A549 (cell line): ENCODE measurements at regions not wholly inside any gene's neighbourhood (a gene's known extent, or its start where the extent isn't known, plus 50 kb on each side); places are given as distances from the start of the nearest gene placed in this dataset.

ENCODE experiments used
- BHLHE40 ChIP-seq: IDR thresholded peaks from 2 replicates; pipeline ENCODE4 v1.6.1; 2012; ENCODE audit warnings: low read depth, low read length, inconsistent platforms
- CHD4 ChIP-seq: fragments of 200-600 bp; sonication (generic); IDR thresholded peaks from 2 replicates; pipeline ENCODE4 v1.6.1; 2016; ENCODE audit warnings: antibody characterized with exemption, mild to moderate bottlenecking, borderline replicate concordance
- CTCF ChIP-seq: fragments of >200 bp; sonication (Bioruptor Twin); formaldehyde crosslinking; IDR thresholded peaks from 3 replicates; pipeline ENCODE4 v1.5.1; 2016
- JUN ChIP-seq, 2 experiments: fragments of >200 bp; sonication (Bioruptor Twin); formaldehyde crosslinking; IDR thresholded peaks; 2 replicates in 1 of 2; 3 replicates in 1 of 2; pipeline ENCODE4 v1.6.1; 2016 to 2017
- PBX3 ChIP-seq: IDR thresholded peaks from 2 replicates; pipeline ENCODE4 v1.6.1; 2012
- PHF8 ChIP-seq: fragments of 200-600 bp; sonication (generic); IDR thresholded peaks from 2 replicates; pipeline ENCODE4 v1.6.1; 2016; ENCODE audit warnings: low read depth, mild to moderate bottlenecking, antibody characterized with exemption, moderate library complexity, borderline replicate concordance
- POLR2A ChIP-seq: IDR thresholded peaks from 2 replicates; pipeline ENCODE4 v1.6.1; 2012; ENCODE audit warnings: mild to moderate bottlenecking, low read length
- POLR2AphosphoS2 ChIP-seq: conservative IDR thresholded peaks from 2 replicates; pipeline ENCODE4 v1.6.1; 2012; ENCODE audit warnings: low read length, improper control_type of control experiment, inconsistent platforms
- RAD21 ChIP-seq, 2 experiments: fragments of >200 bp in 1 of 2; sonication (Bioruptor Twin) in 1 of 2; formaldehyde crosslinking in 1 of 2; IDR thresholded peaks in 1 of 2; conservative IDR thresholded peaks in 1 of 2; 2 replicates in 1 of 2; 3 replicates in 1 of 2; pipeline ENCODE4 v1.6.1; 2012 to 2018; ENCODE audit warnings: inconsistent platforms in 1 of 2
- REST ChIP-seq: fragments of 200-600 bp; sonication (generic); IDR thresholded peaks from 2 replicates; pipeline ENCODE4 v1.6.1; 2016; ENCODE audit warnings: antibody characterized with exemption, mild to moderate bottlenecking, moderate library complexity
- RNF2 ChIP-seq: fragments of 200-600 bp; sonication (generic); IDR thresholded peaks from 2 replicates; pipeline ENCODE4 v1.6.1; 2016; ENCODE audit warnings: low read depth, mild to moderate bottlenecking, antibody characterized with exemption, moderate library complexity, borderline replicate concordance
- SMC3 ChIP-seq: fragments of >200 bp; sonication (Bioruptor Twin); formaldehyde crosslinking; IDR thresholded peaks from 3 replicates; pipeline ENCODE4 v1.6.1; 2018; ENCODE audit warnings: inconsistent platforms
- USF2 ChIP-seq: fragments of 450-650 bp; IDR thresholded peaks from 2 replicates; pipeline ENCODE4 v1.6.1; 2014; ENCODE audit warnings: antibody characterized with exemption
- ZFP36 ChIP-seq: fragments of 450-650 bp; IDR thresholded peaks from 2 replicates; pipeline ENCODE4 v1.6.1; 2014; ENCODE audit warnings: borderline replicate concordance; ENCODE audit not compliant: partially characterized antibody

- TF ChIP-seq BHLHE40 (no peak), ZFP36 (no peak), RAD21 (conservative IDR thresholded peaks at IDR 0.05 in 1 of 2, IDR thresholded peaks at IDR 0.05 in 1 of 2) (no peak), CTCF (no peak), SMC3 (no peak), POLR2A (no peak), POLR2AphosphoS2 (no peak), CHD4 (no peak), USF2 (no peak), JUN (IDR thresholded peaks at IDR 0.05) (no peak), REST (no peak), PHF8 (no peak), RNF2 (no peak), PBX3 (no peak)
Observed at GRCh38 chr13:34256236-34256635, 438.3 kb downstream of the RFC3 start.
